Neural progenitor cell (in vitro differentiated cells): ENCODE measurements at regions not wholly inside any gene's neighbourhood (a gene's known extent, or its start where the extent isn't known, plus 50 kb on each side); places are given as distances from the start of the nearest gene placed in this dataset.

Source experiments
- EZH2 ChIP-seq: fragments of 200-600 bp; sonication (generic); IDR thresholded peaks from 2 replicates; pipeline ENCODE4 v1.6.1; 2017; ENCODE audit warnings: antibody characterized with exemption, mild to moderate bottlenecking, moderate library complexity
- TF ChIP-seq, protein P1 (sequence below): fragments of 200-600 bp; sonication (generic); IDR thresholded peaks from 2 replicates; pipeline ENCODE4 v1.5.1; 2017; ENCODE audit warnings: antibody characterized with exemption, mild to moderate bottlenecking

GRCh38 chrX:16063921-16064320 is 59.4 kb upstream of the GRPR start:
- no peak for TF ChIP-seq EZH2
- TF ChIP-seq, protein P1, sequence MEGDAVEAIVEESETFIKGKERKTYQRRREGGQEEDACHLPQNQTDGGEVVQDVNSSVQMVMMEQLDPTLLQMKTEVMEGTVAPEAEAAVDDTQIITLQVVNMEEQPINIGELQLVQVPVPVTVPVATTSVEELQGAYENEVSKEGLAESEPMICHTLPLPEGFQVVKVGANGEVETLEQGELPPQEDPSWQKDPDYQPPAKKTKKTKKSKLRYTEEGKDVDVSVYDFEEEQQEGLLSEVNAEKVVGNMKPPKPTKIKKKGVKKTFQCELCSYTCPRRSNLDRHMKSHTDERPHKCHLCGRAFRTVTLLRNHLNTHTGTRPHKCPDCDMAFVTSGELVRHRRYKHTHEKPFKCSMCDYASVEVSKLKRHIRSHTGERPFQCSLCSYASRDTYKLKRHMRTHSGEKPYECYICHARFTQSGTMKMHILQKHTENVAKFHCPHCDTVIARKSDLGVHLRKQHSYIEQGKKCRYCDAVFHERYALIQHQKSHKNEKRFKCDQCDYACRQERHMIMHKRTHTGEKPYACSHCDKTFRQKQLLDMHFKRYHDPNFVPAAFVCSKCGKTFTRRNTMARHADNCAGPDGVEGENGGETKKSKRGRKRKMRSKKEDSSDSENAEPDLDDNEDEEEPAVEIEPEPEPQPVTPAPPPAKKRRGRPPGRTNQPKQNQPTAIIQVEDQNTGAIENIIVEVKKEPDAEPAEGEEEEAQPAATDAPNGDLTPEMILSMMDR, result no peak
